Left ventricle myocardium inferior (tissue), 1 donor: ENCODE measurements at regions not wholly inside any gene's neighbourhood (a gene's known extent, or its start where the extent isn't known, plus 50 kb on each side); places are given as distances from the start of the nearest gene placed in this dataset.

Experiments
- DNase-seq: peaks from one replicate; pipeline ENCODE4 v3.0.0-alpha.2; 2020
- H3K27ac ChIP-seq: fragments of 200-600 bp; replicated peaks from 2 replicates; pipeline ENCODE4 v1.8.0; 2021
- H3K27me3 ChIP-seq: fragments of 200-600 bp; 2 replicates; pipeline ENCODE4 v1.8.0; 2021; ENCODE audit warnings: low read depth
- H3K36me3 ChIP-seq: fragments of 200-600 bp; 2 replicates; pipeline ENCODE4 v1.8.0; 2021
- H3K4me1 ChIP-seq: fragments of 200-600 bp; 2 replicates; pipeline ENCODE4 v1.8.0; 2021
- H3K4me3 ChIP-seq: fragments of 200-600 bp; 2 replicates; pipeline ENCODE4 v1.8.0; 2021; ENCODE audit warnings: mild to moderate bottlenecking, moderate library complexity
- H3K9me3 ChIP-seq: fragments of 200-600 bp; replicated peaks from 2 replicates; pipeline ENCODE4 v1.8.0; 2021
- intact Hi-C: fragments of 100-400 bp; cut with micrococcal nuclease; formaldehyde crosslinking; loops from one replicate; pipeline ENCODE4 v1.11.0; 2022
- TF ChIP-seq, protein P1 (sequence below): fragments of 200-600 bp; IDR thresholded peaks from 2 replicates; pipeline ENCODE4 v1.8.0; 2021; ENCODE audit warnings: antibody characterized with exemption, mild to moderate bottlenecking, borderline replicate concordance
- donor health status: DM: no; HTN: yes; CAD: no; lungs with severe emphysema.

DNA sequence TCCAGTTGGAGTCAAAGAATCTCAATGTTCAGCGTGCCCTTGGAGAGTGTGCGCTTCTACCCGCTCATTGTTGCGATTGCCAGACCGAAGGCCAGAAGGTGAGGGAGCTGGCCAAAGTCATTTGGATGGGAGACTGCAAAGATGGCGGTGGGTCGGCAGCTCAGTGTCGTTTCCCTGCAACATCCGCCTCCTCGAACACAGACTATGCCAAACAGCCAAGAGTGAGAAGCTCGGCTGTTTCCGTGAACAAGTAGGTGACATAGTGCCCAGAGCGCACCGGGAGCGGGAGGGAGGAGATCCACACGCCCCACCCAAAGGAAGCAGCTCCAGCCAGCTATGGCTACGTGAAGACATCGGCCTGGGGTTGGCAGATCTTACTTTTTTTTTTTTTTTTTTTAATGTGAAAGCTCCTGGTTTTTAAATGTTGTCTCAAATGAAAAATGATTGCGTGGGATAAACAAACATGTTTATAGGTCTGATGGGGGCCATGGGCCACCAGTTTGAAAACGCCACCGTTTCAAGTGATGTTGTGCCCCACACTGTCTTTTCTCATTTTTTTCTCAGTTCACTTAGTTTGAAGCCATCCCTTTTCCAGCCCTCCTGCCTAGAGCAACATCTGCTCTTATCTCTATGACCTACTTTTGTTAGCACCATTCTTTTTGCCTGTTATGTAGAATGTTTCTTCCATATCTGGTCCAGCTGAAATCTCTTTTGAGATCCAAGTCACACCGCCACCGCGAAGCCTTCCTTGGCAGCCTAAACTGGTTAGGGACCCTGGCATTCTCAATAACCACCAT, 682.4 kb downstream of the RNF144A start:
- no peaks in the 10 kb centered on the region for H3K36me3 ChIP-seq
- peaks cover 12% of the 10 kb centered on the region for H3K9me3 ChIP-seq
- DNase-seq: no peak
- peaks cover 10% of the 10 kb centered on the region for H3K27me3 ChIP-seq
- H3K4me3 ChIP-seq: no peak overlapping the region
- TF ChIP-seq, protein P1, sequence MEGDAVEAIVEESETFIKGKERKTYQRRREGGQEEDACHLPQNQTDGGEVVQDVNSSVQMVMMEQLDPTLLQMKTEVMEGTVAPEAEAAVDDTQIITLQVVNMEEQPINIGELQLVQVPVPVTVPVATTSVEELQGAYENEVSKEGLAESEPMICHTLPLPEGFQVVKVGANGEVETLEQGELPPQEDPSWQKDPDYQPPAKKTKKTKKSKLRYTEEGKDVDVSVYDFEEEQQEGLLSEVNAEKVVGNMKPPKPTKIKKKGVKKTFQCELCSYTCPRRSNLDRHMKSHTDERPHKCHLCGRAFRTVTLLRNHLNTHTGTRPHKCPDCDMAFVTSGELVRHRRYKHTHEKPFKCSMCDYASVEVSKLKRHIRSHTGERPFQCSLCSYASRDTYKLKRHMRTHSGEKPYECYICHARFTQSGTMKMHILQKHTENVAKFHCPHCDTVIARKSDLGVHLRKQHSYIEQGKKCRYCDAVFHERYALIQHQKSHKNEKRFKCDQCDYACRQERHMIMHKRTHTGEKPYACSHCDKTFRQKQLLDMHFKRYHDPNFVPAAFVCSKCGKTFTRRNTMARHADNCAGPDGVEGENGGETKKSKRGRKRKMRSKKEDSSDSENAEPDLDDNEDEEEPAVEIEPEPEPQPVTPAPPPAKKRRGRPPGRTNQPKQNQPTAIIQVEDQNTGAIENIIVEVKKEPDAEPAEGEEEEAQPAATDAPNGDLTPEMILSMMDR: no peak
- intact Hi-C loops: no loop called here
- no peaks in the 10 kb centered on the region for H3K4me1 ChIP-seq
- no peak overlapping the region for H3K27ac ChIP-seq

DNA sequence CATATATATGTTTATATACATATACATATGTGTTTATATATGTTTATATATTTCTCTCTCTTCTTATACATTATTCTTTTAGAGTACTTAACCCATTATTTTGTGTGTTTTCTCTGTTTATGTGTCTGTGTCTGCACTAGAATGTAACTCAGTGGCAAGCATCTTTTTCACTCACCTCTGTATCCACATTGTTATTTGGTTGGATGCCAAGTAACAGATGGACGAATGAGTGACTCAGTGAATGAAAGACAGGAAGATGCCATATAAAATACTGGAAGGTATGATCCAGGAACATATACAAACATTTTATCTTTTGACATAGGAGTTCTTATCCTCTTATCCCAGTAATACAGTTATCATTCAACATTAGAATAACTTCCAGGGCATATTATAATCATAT, 684.8 kb downstream of the RNF144A start:
- TF ChIP-seq, protein P1: no peak
- DNase-seq: no peak
- peaks cover 10% of the 10 kb centered on the region for H3K27me3 ChIP-seq
- H3K4me1 ChIP-seq: no peaks in the 10 kb centered on the region
- H3K36me3 ChIP-seq: no peaks in the 10 kb centered on the region
- H3K9me3 ChIP-seq: peaks cover 12% of the 10 kb centered on the region
- no peak overlapping the region for H3K27ac ChIP-seq
- no peak overlapping the region for H3K4me3 ChIP-seq
- intact Hi-C loops: no loop called here

DNA sequence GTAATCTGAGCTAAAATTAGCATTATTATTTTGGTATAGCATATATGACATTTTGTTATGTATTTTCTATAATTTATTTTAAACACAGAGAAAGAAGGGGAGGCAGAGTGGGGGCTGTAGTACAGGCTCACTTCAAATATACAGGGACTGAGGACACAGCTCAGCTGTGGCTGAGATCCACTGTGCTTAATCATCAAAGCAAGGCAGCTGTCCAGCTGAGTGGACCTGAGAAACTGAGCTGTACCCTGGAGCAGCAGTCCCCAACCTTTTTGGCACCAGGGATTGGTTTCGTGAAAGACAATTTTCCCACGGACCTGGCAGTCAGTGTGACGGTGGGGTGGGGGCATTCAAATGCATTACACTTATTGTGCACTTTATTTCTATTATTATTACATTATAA, 687.2 kb downstream of the RNF144A start:
- Histone ChIP-seq H3K9me3 (peaks cover 12% of the 10 kb centered on the region), H3K4me1 (no peaks in the 10 kb centered on the region), H3K36me3 (no peaks in the 10 kb centered on the region), H3K4me3 (no peak overlapping the region), H3K27me3 (peaks cover 4% of the 10 kb centered on the region), H3K27ac (no peak overlapping the region)
- intact Hi-C loops: no loop called here
- TF ChIP-seq, protein P1: no peak
- DNase-seq: no peak

DNA sequence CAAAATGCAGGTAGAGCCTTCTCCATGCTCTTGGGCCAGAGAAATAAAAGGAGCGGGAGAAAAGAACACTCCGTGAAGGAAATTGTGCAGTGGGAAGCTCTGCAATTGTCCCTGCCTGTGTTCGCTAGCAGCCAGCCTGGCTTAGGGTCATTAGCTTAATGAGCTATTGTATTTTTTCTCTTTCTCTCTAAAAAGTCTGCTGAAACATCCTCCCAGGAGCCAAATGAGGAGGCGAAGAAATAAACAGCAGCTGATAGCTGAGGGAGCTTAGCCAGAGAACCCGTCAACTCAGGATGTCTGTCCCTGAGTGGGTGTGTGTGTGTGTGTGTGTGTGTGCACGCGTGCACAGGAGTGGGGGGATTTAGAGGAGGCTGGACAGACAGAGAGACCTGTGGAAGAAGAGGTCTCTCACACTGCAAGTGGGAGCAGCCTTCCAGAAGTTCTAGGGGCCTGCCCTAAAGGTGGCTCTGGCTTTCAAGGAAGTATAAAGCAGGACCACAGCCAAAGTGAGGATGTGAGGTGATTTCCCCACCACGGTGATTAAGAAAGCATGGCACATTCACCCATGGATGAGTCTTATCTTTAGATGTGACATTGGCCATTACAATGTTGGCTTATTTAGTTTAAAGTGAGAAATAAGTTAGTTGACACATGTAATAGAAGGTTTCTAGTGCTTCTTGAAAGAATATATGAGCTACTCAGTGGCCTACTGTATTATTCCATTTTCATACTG, 690.4 kb downstream of the RNF144A start:
- Histone ChIP-seq H3K27me3 (no peaks in the 10 kb centered on the region), H3K9me3 (peaks cover 3% of the 10 kb centered on the region), H3K4me3 (no peak overlapping the region), H3K36me3 (no peaks in the 10 kb centered on the region), H3K4me1 (no peaks in the 10 kb centered on the region), H3K27ac (no peak overlapping the region)
- intact Hi-C loops: no loop called here
- TF ChIP-seq, protein P1: no peak
- no peak for DNase-seq

DNA sequence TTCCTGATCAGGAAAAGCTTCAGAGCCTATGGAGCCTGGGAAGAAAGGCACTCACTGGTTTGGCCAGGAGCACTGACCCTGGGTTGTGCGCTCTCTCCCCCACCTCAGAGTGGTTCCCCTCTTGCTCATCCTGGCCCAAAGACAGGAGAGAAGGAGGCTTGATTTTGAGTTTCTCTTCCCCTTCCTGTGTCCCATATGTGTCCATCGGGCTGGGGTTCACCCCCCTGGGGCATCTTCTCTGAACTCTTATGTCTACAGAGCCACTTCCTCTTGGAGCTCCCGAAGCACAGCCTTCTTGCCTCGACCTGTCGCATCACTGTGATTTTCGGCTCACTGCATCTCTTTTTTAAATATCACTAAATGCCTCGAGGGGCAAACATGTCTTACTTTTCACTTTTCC, 692.3 kb downstream of the RNF144A start:
- no peaks in the 10 kb centered on the region for H3K4me1 ChIP-seq
- intact Hi-C loops: no loop called here
- no peaks in the 10 kb centered on the region for H3K9me3 ChIP-seq
- TF ChIP-seq, protein P1: no peak
- no peak overlapping the region for H3K27ac ChIP-seq
- DNase-seq: no peak
- H3K27me3 ChIP-seq: peaks cover 6% of the 10 kb centered on the region
- H3K4me3 ChIP-seq: no peak overlapping the region
- H3K36me3 ChIP-seq: no peaks in the 10 kb centered on the region
